ENCODE measurements at regions not wholly inside any gene's neighbourhood (a gene's known extent, or its start where the extent isn't known, plus 50 kb on each side); places are given as distances from the start of the nearest gene placed in this dataset.
"Not testable (repeated sequence)": the region's sequence is repeated elsewhere in the genome, so short reads cannot be mapped to it uniquely, and the experiment has no call there.

- TF ChIP-seq CTCF (IDR thresholded peaks at IDR 0.05; ENCODE audit: low read depth, low read length), result no peak
- DNase-seq (ENCODE audit: low read depth in 2 of 2), result no peak
- H3K4me3 ChIP-seq (replicated peaks in 1 of 2; ENCODE audit: low read depth in 2 of 2, low read length in 2 of 2), result no peak overlapping the region
Observed at GRCh38 chrX:137855490-137855889, 289.6 kb downstream of the ZIC3 start.

DNA sequence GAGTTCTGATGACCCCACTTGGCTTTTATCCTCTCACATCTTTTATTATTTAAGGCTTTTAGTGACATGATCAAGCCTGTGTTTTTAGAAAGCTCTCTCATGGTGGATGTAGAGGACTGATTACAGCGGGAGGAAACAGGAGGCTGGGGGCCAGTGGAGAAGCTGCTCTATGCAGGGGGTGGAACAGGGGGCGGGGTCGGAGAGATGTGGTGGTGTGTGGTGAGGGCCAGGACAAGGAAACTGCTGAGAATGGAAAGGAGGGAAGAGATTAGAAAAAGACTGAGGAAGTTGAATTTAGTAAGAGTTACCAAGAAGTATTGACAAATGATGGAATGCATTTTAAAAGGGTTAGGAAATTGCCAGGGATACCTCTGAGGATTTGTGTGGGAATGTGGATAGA, 292.2 kb downstream of the ZIC3 start:
- H3K4me3 ChIP-seq (replicated peaks in 1 of 2; ENCODE audit: low read depth in 2 of 2, low read length in 2 of 2), result no peak overlapping the region
- no peak for TF ChIP-seq CTCF (IDR thresholded peaks at IDR 0.05; ENCODE audit: low read depth, low read length)
- DNase-seq (ENCODE audit: low read depth in 2 of 2), result no peak

DNA sequence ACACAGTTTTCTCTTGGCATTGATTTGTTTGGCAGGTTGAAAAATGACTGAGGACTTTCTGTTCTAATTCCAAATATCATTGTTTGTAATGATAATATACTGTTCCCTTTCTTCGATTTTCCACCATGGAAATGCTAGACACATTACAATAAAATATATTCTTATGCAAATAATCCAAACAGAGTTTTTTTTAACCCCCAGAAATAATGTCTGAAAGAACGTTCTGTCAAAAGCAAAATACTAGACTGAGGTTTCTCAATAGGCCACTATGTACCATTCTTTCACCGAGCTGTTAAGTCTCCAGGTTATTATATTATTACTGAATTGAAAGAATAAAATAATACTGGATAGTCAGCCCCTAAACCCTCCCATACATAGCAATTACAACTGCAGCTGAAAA, 312.5 kb downstream of the ZIC3 start:
- DNase-seq (ENCODE audit: low read depth in 2 of 2), result no peak
- no peak for TF ChIP-seq CTCF (IDR thresholded peaks at IDR 0.05; ENCODE audit: low read depth, low read length)
- H3K4me3 ChIP-seq (replicated peaks in 1 of 2; ENCODE audit: low read depth in 2 of 2, low read length in 2 of 2), result no peak overlapping the region

- DNase-seq (ENCODE audit: low read depth in 2 of 2), result no peak
- no peak for TF ChIP-seq CTCF (IDR thresholded peaks at IDR 0.05; ENCODE audit: low read depth, low read length)
- H3K4me3 ChIP-seq (replicated peaks in 1 of 2; ENCODE audit: low read depth in 2 of 2, low read length in 2 of 2), result no peak overlapping the region
Observed at GRCh38 chrX:137882960-137883359, 317.0 kb downstream of the ZIC3 start.

DNA sequence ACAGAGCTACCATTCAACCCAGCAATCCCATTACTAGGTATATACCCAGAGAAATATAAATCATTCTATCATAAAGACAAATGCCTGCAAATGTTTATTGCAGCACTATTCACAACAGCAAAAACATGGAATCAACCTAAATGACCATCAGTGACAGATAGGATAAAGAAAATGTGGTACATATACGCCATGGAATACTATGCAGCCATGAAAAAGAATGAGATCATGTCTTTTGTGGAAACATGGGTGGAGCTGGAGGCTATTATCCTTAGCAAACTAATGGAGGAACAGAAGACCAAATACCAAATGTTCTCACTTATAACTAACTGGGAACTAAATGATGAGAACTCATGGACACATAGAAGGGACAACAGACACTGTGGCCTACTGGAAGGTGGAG, 318.9 kb downstream of the ZIC3 start:
- not testable (repeated sequence) for DNase-seq (ENCODE audit: low read depth in 2 of 2); H3K4me3 ChIP-seq (replicated peaks in 1 of 2; ENCODE audit: low read depth in 2 of 2, low read length in 2 of 2)

- TF ChIP-seq CTCF (IDR thresholded peaks at IDR 0.05; ENCODE audit: low read depth, low read length), result no peak
- no peak for DNase-seq (ENCODE audit: low read depth in 2 of 2)
Observed at GRCh38 chrX:137891431-137891830, 325.5 kb downstream of the ZIC3 start.

GRCh38 chrX:137896123-137896522, 330.2 kb downstream of the ZIC3 start:
- no peak overlapping the region for H3K4me3 ChIP-seq (replicated peaks in 1 of 2; ENCODE audit: low read depth in 2 of 2, low read length in 2 of 2)
- TF ChIP-seq CTCF (IDR thresholded peaks at IDR 0.05; ENCODE audit: low read depth, low read length), result no peak
- DNase-seq (ENCODE audit: low read depth in 2 of 2), result no peak

More at GRCh38 chrX:137891431-137891830, 325.5 kb downstream of the ZIC3 start:
- no peak overlapping the region for H3K4me3 ChIP-seq (replicated peaks in 1 of 2; ENCODE audit: low read depth in 2 of 2, low read length in 2 of 2)
